Cardiac fibroblast (primary cell): ENCODE measurements at regions not wholly inside any gene's neighbourhood (a gene's known extent, or its start where the extent isn't known, plus 50 kb on each side); places are given as distances from the start of the nearest gene placed in this dataset.

Experiments
- DNase-seq, 2 donors: peaks; one replicate each; pipeline versions ENCODE4 v3.0.0 to v3.0.0-alpha.2; 2010; ENCODE audit warnings: low read depth in 2 of 2
- H3K4me3 ChIP-seq, 2 donors: replicated peaks in 1 of 2; 1 replicate in 1 of 2; 2 replicates in 1 of 2; pipeline ENCODE4 v1.5.1; 2011; ENCODE audit warnings: low read depth in 2 of 2, low read length in 2 of 2, mild to moderate bottlenecking in 2 of 2, moderate library complexity in 1 of 2
- TF ChIP-seq, protein P1 (sequence below): IDR thresholded peaks from one replicate; pipeline ENCODE4 v1.5.1; 2011; ENCODE audit warnings: low read depth, mild to moderate bottlenecking, low read length, inconsistent platforms

DNA sequence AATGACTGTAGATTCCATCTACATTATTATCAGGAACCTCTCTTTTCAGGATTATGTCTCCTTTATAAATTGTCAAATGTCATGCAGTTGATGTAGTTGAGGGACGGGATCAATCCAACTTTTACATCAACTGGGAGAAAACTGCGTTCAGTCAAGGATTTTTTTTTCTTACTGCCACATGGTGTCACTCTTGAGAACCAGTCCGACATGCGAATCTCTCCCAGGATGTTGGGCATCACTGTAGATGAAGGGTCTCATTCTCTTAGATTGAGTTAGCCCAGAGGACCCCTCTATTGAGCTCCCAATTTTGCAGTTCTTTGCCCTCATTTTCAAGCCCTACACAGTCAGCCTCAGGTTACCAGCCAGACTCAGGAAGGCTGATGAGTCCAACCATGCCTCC lies 120.3 kb upstream of the PTPRZ1 start:
- peak; percentile 39 to 43 for DNase-seq
- TF ChIP-seq, protein P1, sequence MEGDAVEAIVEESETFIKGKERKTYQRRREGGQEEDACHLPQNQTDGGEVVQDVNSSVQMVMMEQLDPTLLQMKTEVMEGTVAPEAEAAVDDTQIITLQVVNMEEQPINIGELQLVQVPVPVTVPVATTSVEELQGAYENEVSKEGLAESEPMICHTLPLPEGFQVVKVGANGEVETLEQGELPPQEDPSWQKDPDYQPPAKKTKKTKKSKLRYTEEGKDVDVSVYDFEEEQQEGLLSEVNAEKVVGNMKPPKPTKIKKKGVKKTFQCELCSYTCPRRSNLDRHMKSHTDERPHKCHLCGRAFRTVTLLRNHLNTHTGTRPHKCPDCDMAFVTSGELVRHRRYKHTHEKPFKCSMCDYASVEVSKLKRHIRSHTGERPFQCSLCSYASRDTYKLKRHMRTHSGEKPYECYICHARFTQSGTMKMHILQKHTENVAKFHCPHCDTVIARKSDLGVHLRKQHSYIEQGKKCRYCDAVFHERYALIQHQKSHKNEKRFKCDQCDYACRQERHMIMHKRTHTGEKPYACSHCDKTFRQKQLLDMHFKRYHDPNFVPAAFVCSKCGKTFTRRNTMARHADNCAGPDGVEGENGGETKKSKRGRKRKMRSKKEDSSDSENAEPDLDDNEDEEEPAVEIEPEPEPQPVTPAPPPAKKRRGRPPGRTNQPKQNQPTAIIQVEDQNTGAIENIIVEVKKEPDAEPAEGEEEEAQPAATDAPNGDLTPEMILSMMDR = peak; percentile 32
- no peak overlapping the region for H3K4me3 ChIP-seq

DNA sequence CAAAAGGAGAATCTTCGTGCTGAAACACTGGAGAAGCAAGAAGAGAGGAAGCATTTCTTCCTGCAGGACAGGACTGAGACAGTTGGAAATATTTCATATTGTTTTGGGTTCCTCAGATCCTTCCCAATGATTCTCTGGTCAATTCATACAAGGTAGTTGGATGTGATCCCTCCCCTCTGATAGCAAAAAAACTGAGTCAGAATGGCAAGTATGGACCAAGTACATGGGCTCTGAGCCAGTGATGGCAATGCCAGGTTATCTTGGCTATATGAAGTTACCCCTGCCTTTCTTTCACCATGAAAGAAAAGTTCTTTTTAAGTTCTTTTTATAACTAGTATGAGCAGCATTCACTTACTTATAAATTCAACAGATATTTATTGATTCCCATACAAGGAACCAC lies 124.4 kb upstream of the PTPRZ1 start:
- no peak for DNase-seq
- TF ChIP-seq, protein P1 = no peak
- no peak overlapping the region for H3K4me3 ChIP-seq

DNA sequence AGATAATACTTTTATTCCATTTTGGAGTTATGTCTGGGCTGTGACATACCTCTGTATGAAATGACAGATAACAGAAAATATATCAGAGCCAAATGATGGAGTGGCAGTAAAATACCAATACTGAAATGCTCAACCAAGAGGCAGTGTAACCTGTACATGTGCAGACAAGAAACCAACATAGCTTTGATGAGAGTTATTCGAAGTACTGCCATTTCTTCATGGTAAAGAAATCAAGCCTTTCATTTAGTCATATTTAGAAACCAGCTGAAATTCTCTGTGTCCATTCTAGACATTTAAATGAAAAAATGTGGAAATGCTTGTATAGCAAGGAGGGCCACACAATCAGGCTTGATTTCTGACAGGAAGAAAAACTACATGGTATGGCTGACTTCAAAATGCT lies 127.1 kb upstream of the PTPRZ1 start:
- DNase-seq = no peak
- TF ChIP-seq, protein P1 = no peak
- H3K4me3 ChIP-seq = no peak overlapping the region

DNA sequence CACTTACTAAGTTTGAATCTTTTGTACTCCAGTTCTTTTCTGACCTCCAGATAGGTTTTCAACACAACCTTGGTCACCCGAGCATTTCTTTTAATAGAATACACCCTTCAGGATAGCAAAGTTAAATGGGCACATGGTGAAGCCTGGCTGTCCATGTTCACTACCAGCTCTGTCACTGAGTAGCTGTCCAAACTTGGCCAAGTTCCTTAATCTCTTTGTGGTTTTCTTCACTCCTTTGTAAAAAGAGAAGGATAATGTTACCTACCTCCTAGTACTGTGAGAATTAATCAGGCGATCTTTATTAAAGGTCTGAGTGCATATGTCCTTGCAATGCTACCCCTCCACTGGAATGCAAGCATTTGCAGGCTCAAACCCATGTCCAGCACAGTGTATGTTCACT lies 128.1 kb upstream of the PTPRZ1 start:
- no peak overlapping the region for H3K4me3 ChIP-seq
- DNase-seq = no peak
- TF ChIP-seq, protein P1 = no peak

DNA sequence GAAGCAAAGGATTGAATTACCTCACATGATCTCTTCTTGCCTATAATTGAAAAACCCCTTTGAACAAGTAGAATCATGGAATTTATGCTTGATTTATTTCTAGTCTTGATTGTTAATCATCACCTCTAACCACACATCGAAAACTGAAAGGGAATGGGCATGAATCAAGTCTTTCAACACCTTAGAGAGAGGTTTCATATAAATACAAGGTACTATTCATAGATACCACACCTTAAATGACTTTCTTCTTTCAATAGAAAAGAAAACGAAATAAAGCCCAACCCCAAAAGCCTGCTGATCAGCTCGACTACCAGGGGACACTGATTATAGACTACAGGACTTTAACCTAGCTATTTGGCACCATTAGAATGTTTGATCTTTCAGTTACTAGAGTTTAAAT lies 128.6 kb upstream of the PTPRZ1 start:
- TF ChIP-seq, protein P1 = no peak
- no peak for DNase-seq

DNA sequence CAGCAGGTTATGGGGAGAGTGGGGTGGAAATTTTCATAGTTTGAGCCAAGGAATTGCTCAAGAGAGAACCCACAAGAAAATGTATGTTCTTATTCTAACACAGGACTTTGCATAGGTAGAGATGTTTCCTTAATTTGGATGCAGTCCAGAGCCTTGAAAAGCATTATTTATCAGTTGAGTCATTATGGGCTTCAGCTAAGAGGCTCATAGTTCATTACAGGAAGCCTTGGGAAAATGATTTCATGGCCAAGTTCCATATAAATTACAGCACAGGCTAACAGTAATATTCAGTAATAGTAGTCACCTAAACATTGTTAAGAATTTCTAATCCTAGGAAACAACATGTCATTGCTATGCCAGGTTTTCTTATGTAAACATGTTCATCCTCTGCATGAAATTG lies 131.1 kb upstream of the PTPRZ1 start:
- TF ChIP-seq, protein P1 = no peak
- H3K4me3 ChIP-seq = no peak overlapping the region
- DNase-seq = no peak

More for the DNA sequence above, 128.6 kb upstream of the PTPRZ1 start:
- no peak overlapping the region for H3K4me3 ChIP-seq

DNA sequence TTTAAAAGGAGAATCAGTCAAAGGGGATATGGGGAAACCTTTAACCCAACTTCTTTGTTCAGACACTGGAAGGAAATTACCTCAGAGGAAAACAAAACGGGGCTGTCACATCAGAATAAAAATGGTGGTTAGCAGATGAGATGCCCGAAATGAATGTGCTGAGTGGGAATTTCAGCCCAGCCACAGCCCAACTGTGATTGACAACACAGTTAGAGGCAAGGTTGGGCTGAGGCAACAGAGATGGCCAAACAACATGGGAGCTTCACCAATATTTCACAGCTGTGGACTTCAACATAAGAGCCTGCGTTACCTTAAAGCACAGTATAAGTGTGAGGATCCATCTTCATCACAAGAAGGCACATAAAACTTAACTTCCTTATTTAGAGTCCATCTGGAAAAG lies 133.5 kb upstream of the PTPRZ1 start:
- TF ChIP-seq, protein P1 = no peak
- no peak overlapping the region for H3K4me3 ChIP-seq
- DNase-seq = no peak
